GM23248 (cell line): ENCODE measurements at regions not wholly inside any gene's neighbourhood (a gene's known extent, or its start where the extent isn't known, plus 50 kb on each side); places are given as distances from the start of the nearest gene placed in this dataset.

Source experiments
- DNase-seq: peaks from one replicate; pipeline ENCODE4 v3.0.0-alpha.2; 2015
- H2AFZ ChIP-seq: fragments of 200-600 bp; sonication (generic); 2 replicates; pipeline ENCODE4 v1.6.1; 2016; ENCODE audit warnings: antibody characterized with exemption
- H3F3A ChIP-seq: fragments of 200-600 bp; sonication (generic); 2 replicates; pipeline ENCODE4 v1.6.1; 2016; ENCODE audit warnings: mild to moderate bottlenecking, antibody characterized with exemption, mixed run types; ENCODE audit not compliant: insufficient read depth
- H3K27ac ChIP-seq: fragments of 200-600 bp; sonication (generic); 2 replicates; pipeline ENCODE4 v1.5.1; 2016; ENCODE audit warnings: mild to moderate bottlenecking
- H3K27me3 ChIP-seq: fragments of 200-600 bp; sonication (generic); replicated peaks from 2 replicates; pipeline ENCODE4 v1.6.1; 2016; ENCODE audit warnings: mild to moderate bottlenecking; ENCODE audit not compliant: insufficient read depth
- H3K36me3 ChIP-seq: fragments of 200-600 bp; sonication (generic); 2 replicates; pipeline ENCODE4 v1.6.1; 2016; ENCODE audit warnings: low read depth, mild to moderate bottlenecking
- H3K4me1 ChIP-seq: fragments of 200-600 bp; sonication (generic); 2 replicates; pipeline ENCODE4 v1.6.1; 2016; ENCODE audit warnings: mild to moderate bottlenecking; ENCODE audit not compliant: insufficient read depth
- H3K4me2 ChIP-seq: fragments of 200-600 bp; sonication (generic); one replicate; pipeline ENCODE4 v1.6.1; 2016; ENCODE audit warnings: mild to moderate bottlenecking; ENCODE audit not compliant: unreplicated experiment
- H3K4me3 ChIP-seq: fragments of 200-600 bp; sonication (generic); 2 replicates; pipeline ENCODE4 v1.5.1; 2016; ENCODE audit warnings: mild to moderate bottlenecking
- H3K79me2 ChIP-seq: fragments of 200-600 bp; sonication (generic); 2 replicates; pipeline ENCODE4 v1.6.1; 2016; ENCODE audit warnings: mild to moderate bottlenecking; ENCODE audit not compliant: insufficient read depth
- H3K9ac ChIP-seq: fragments of 200-600 bp; sonication (generic); 2 replicates; pipeline ENCODE4 v1.6.1; 2016; ENCODE audit warnings: mild to moderate bottlenecking
- H3K9me2 ChIP-seq: fragments of 200-600 bp; sonication (generic); 2 replicates; pipeline ENCODE4 v1.6.1; 2016; ENCODE audit warnings: mixed run types, mild to moderate bottlenecking, moderate library complexity; ENCODE audit not compliant: insufficient read depth
- H3K9me3 ChIP-seq: fragments of 200-600 bp; sonication (generic); one replicate; pipeline ENCODE4 v1.6.1; 2017; ENCODE audit warnings: low read depth
- H4K20me1 ChIP-seq: fragments of 200-600 bp; sonication (generic); 2 replicates; pipeline ENCODE4 v1.6.0; 2016; ENCODE audit not compliant: insufficient read depth
- EZH2 ChIP-seq: fragments of 200-600 bp; sonication (generic); IDR thresholded peaks from 2 replicates; pipeline ENCODE4 v1.6.1; 2018; ENCODE audit warnings: antibody characterized with exemption, mild to moderate bottlenecking; ENCODE audit not compliant: insufficient read depth, poor library complexity, severe bottlenecking
- EZH2phosphoT487 ChIP-seq: fragments of 200-600 bp; sonication (generic); IDR thresholded peaks from 2 replicates; pipeline ENCODE4 v1.6.1; 2018; ENCODE audit warnings: antibody characterized with exemption, moderate library complexity, mild to moderate bottlenecking, low read depth; ENCODE audit not compliant: insufficient read depth
- WGBS, 2 experiments: methylation state at CpG; one replicate each; pipeline ENCODE4 v1.1.6; 2015 to 2017; ENCODE audit warnings: low lambda C conversion rate in 2 of 2, low coverage in 1 of 2; ENCODE audit errors: missing lambda C conversion rate in 2 of 2; 5-methylcytosine and 5-hydroxymethylcytosine counted together
- in situ Hi-C: fragments of 300-500 bp; cut with MboI; formaldehyde crosslinking; loops from 2 replicates; pipeline ENCODE4 v1.15.0; 2020

GRCh38 chr6:63410435-63411426 is 90.9 kb upstream of the LGSN start:
- no peaks in the 10 kb centered on the region for H3K4me1 ChIP-seq
- in situ Hi-C loops = no loop called here
- WGBS, 2 experiments = 29 to 35% methylated on average over 6 of the region's 6 CpGs

GRCh38 chr6:63415286-63415685 is 95.5 kb upstream of the LGSN start:
- 43 to 49% methylated on average over 4 of the region's 4 CpGs for WGBS, 2 experiments
- TF ChIP-seq EZH2phosphoT487 (no peak), EZH2 (no peak)
- Histone ChIP-seq H3K4me2 (no peak overlapping the region), H3K79me2 (no peaks in the 10 kb centered on the region), H3K4me1 (no peaks in the 10 kb centered on the region), H3K4me3 (no peak overlapping the region), H3K36me3 (no peaks in the 10 kb centered on the region), H3K9me2 (no peaks in the 10 kb centered on the region), H3K27ac (no peak overlapping the region), H3K27me3 (no peaks in the 10 kb centered on the region; the same call in 1 of the 2 replicates), H3K9ac (no peak overlapping the region), H2AFZ (no peak overlapping the region), H3K9me3 (no peaks in the 10 kb centered on the region), H4K20me1 (no peaks in the 10 kb centered on the region), H3F3A (no peaks in the 10 kb centered on the region)
- DNase-seq = no peak
- in situ Hi-C loops = no loop called here

More at GRCh38 chr6:63410435-63411426, 90.9 kb upstream of the LGSN start:
- H2AFZ ChIP-seq = no peak overlapping the region
- no peak overlapping the region for H3K9ac ChIP-seq
- H3K4me2 ChIP-seq = no peak overlapping the region
- TF ChIP-seq EZH2phosphoT487 (no peak), EZH2 (no peak)
- H3F3A ChIP-seq = no peaks in the 10 kb centered on the region
- H3K79me2 ChIP-seq = no peaks in the 10 kb centered on the region
- no peaks in the 10 kb centered on the region for H4K20me1 ChIP-seq
- no peaks in the 10 kb centered on the region; the same call in 1 of the 2 replicates for H3K27me3 ChIP-seq
- no peak overlapping the region for H3K4me3 ChIP-seq
- no peaks in the 10 kb centered on the region for H3K9me3 ChIP-seq
- no peak for DNase-seq
- H3K9me2 ChIP-seq = no peaks in the 10 kb centered on the region
- H3K27ac ChIP-seq = no peak overlapping the region
- no peaks in the 10 kb centered on the region for H3K36me3 ChIP-seq

- H3K36me3 ChIP-seq = no peaks in the 10 kb centered on the region
- no peaks in the 10 kb centered on the region for H3K79me2 ChIP-seq
- no peak overlapping the region for H2AFZ ChIP-seq
- H3K4me1 ChIP-seq = no peaks in the 10 kb centered on the region
- no peaks in the 10 kb centered on the region for H3K9me2 ChIP-seq
- TF ChIP-seq EZH2 = no peak
- no peak for TF ChIP-seq EZH2phosphoT487
- H3K4me2 ChIP-seq = no peak overlapping the region
- no peaks in the 10 kb centered on the region for H3K9me3 ChIP-seq
- no peaks in the 10 kb centered on the region for H3K27me3 ChIP-seq
- no peak overlapping the region for H3K27ac ChIP-seq
- H3K9ac ChIP-seq = no peak overlapping the region
- no peaks in the 10 kb centered on the region for H4K20me1 ChIP-seq
- in situ Hi-C loops = no loop called here
- 0 to 15% methylated on average over 1 of the region's 1 CpG for WGBS, 2 experiments
- H3F3A ChIP-seq = no peaks in the 10 kb centered on the region
- H3K4me3 ChIP-seq = no peak overlapping the region
- no peak for DNase-seq
Measured at GRCh38 chr6:63418741-63419140, 99.0 kb upstream of the LGSN start.

GRCh38 chr6:63424636-63425035 is 104.9 kb upstream of the LGSN start:
- no peak overlapping the region for H3K27ac ChIP-seq
- H3K9me2 ChIP-seq = no peaks in the 10 kb centered on the region
- H3F3A ChIP-seq = no peaks in the 10 kb centered on the region
- H3K79me2 ChIP-seq = no peaks in the 10 kb centered on the region
- in situ Hi-C loops = no loop called here
- H2AFZ ChIP-seq = no peak overlapping the region
- no peaks in the 10 kb centered on the region for H3K36me3 ChIP-seq
- no peaks in the 10 kb centered on the region for H3K27me3 ChIP-seq
- 16 to 20% methylated on average over 1 of the region's 1 CpG for WGBS, 2 experiments
- no peaks in the 10 kb centered on the region for H3K4me1 ChIP-seq
- H3K9ac ChIP-seq = no peak overlapping the region
- no peak overlapping the region for H3K4me3 ChIP-seq
- no peak for DNase-seq
- H3K4me2 ChIP-seq = no peak overlapping the region
- H3K9me3 ChIP-seq = no peaks in the 10 kb centered on the region
- TF ChIP-seq EZH2 (no peak), EZH2phosphoT487 (no peak)
- no peaks in the 10 kb centered on the region for H4K20me1 ChIP-seq
